Hepatocyte (in vitro differentiated cells): ENCODE measurements at regions not wholly inside any gene's neighbourhood (a gene's known extent, or its start where the extent isn't known, plus 50 kb on each side); places are given as distances from the start of the nearest gene placed in this dataset.

Experiments used
- DNase-seq: peaks from one replicate; pipeline ENCODE4 v3.0.0-alpha.2; 2016; ENCODE audit warnings: low spot score
- H2AFZ ChIP-seq: fragments of 200-600 bp; sonication (generic); 2 replicates; pipeline ENCODE4 v1.6.0; 2016; ENCODE audit warnings: antibody characterized with exemption, mild to moderate bottlenecking
- H3K27ac ChIP-seq: fragments of 200-600 bp; sonication (generic); 2 replicates; pipeline ENCODE4 v1.5.1; 2016; ENCODE audit warnings: mild to moderate bottlenecking
- H3K27me3 ChIP-seq: fragments of 200-600 bp; sonication (generic); 2 replicates; pipeline ENCODE4 v1.6.1; 2016
- H3K36me3 ChIP-seq: fragments of 200-600 bp; sonication (generic); replicated peaks from 2 replicates; pipeline ENCODE4 v1.5.1; 2016; ENCODE audit warnings: low read depth; ENCODE audit not compliant: insufficient read depth
- H3K4me1 ChIP-seq: fragments of 200-600 bp; sonication (generic); 2 replicates; pipeline ENCODE4 v1.5.1; 2016; ENCODE audit warnings: mild to moderate bottlenecking, moderate library complexity; ENCODE audit not compliant: insufficient read depth
- H3K4me2 ChIP-seq: fragments of 200-600 bp; sonication (generic); 2 replicates; pipeline ENCODE4 v1.6.0; 2016
- H3K4me3 ChIP-seq: fragments of 200-600 bp; sonication (generic); 2 replicates; pipeline ENCODE4 v1.5.1; 2016; ENCODE audit warnings: mild to moderate bottlenecking
- H3K79me2 ChIP-seq: fragments of 200-600 bp; sonication (generic); 2 replicates; pipeline ENCODE4 v1.6.0; 2017; ENCODE audit warnings: mild to moderate bottlenecking
- H3K9me2 ChIP-seq: fragments of 200-600 bp; sonication (generic); replicated peaks from 2 replicates; pipeline ENCODE4 v1.6.0; 2017; ENCODE audit warnings: mild to moderate bottlenecking; ENCODE audit not compliant: insufficient read depth
- H3K9me3 ChIP-seq: fragments of 200-600 bp; sonication (generic); 2 replicates; pipeline ENCODE4 v1.5.1; 2016; ENCODE audit warnings: low read depth, mild to moderate bottlenecking
- H4K20me1 ChIP-seq: fragments of 200-600 bp; sonication (generic); 2 replicates; pipeline ENCODE4 v1.6.0; 2016; ENCODE audit warnings: mild to moderate bottlenecking; ENCODE audit not compliant: insufficient read depth, poor library complexity, severe bottlenecking
- CTCF ChIP-seq: fragments of 200-600 bp; sonication (generic); IDR thresholded peaks from 2 replicates; pipeline ENCODE4 v1.5.1; 2016; ENCODE audit warnings: antibody characterized with exemption, mild to moderate bottlenecking; ENCODE audit not compliant: poor library complexity
- EZH2 ChIP-seq: fragments of 200-600 bp; sonication (generic); IDR thresholded peaks from 2 replicates; pipeline ENCODE4 v1.6.1; 2016; ENCODE audit warnings: antibody characterized with exemption, mild to moderate bottlenecking, borderline replicate concordance
- EZH2phosphoT487 ChIP-seq: fragments of 200-600 bp; sonication (generic); IDR thresholded peaks from one replicate; pipeline ENCODE4 v1.6.1; 2018; ENCODE audit warnings: antibody characterized with exemption, mild to moderate bottlenecking, low read depth, moderate library complexity; ENCODE audit not compliant: unreplicated experiment, severe bottlenecking
- whole genome bisulfite sequencing: methylation state at CpG from one replicate; pipeline ENCODE4 v1.1.6; 2016; ENCODE audit warnings: low lambda C conversion rate; ENCODE audit errors: missing lambda C conversion rate; 5-methylcytosine and 5-hydroxymethylcytosine counted together

GRCh38 chr9:73643379-73644013 lies 491.8 kb downstream of the ANXA1 start:
- no peaks in the 10 kb centered on the region for H3K36me3 ChIP-seq
- H3K4me2 ChIP-seq, result no peak overlapping the region
- H3K79me2 ChIP-seq, result no peaks in the 10 kb centered on the region
- H3K9me2 ChIP-seq, result no peaks in the 10 kb centered on the region
- no peaks in the 10 kb centered on the region for H3K27me3 ChIP-seq
- WGBS, result 76% methylated on average over 7 of the region's 7 CpGs
- H2AFZ ChIP-seq, result no peak overlapping the region
- DNase-seq, result no peak
- no peaks in the 10 kb centered on the region for H3K4me1 ChIP-seq
- TF ChIP-seq EZH2phosphoT487 (no peak), EZH2 (no peak), CTCF (no peak)
- H3K27ac ChIP-seq, result no peak overlapping the region
- H3K4me3 ChIP-seq, result no peak overlapping the region
- H4K20me1 ChIP-seq, result no peaks in the 10 kb centered on the region
- no peaks in the 10 kb centered on the region for H3K9me3 ChIP-seq

DNA sequence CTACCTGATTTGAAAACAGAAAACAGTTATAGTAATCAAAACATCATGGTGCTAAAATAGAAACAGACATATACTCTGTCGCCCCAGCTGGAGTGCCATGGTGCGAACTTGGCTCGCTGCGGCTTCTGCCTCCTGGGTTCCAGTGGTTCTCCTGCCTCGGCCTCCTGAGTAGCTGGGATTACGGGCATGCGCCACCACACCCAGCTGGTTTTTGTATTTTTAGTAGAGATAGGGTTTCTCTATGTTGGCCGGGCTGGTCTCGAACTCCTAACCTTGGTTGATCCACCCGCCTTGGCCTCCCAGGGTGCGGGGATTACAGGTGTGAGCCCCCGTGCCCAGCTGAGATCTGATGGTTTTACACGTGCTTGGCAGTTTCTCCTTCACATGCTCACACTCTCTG lies 495.9 kb downstream of the ANXA1 start:
- Histone ChIP-seq H4K20me1 (no peaks in the 10 kb centered on the region), H2AFZ (no peak overlapping the region), H3K79me2 (no peaks in the 10 kb centered on the region)

DNA sequence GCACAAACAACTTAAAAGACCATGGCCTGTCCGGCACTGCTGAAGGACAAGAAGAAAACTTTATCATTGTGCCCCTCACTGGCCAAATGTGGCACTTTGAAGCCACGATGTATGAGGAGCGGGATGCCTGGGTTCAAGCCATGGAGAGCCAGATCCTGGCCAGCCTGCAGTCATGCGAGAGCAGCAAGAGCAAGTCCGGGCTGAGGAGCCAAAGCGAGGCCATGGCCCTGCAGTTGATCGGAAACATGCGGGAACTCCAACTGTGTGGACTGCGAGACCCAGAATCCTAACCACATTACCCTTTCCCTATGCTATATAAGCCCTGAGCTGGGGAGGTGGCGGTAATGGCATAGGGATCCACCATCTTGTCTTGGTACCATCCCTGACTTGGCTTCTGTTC lies 497.9 kb downstream of the ANXA1 start:
- WGBS, result 95% methylated on average over 10 of the region's 10 CpGs
- no peak for TF ChIP-seq EZH2phosphoT487
- no peak for TF ChIP-seq CTCF
- TF ChIP-seq EZH2, result no peak
- H3K4me1 ChIP-seq, result no peaks in the 10 kb centered on the region
- no peak for DNase-seq
- no peaks in the 10 kb centered on the region for H4K20me1 ChIP-seq
- no peaks in the 10 kb centered on the region for H3K9me2 ChIP-seq
- no peaks in the 10 kb centered on the region for H3K27me3 ChIP-seq
- no peaks in the 10 kb centered on the region for H3K9me3 ChIP-seq
- H2AFZ ChIP-seq, result no peak overlapping the region
- no peaks in the 10 kb centered on the region for H3K36me3 ChIP-seq
- H3K4me2 ChIP-seq, result no peak overlapping the region
- H3K79me2 ChIP-seq, result no peaks in the 10 kb centered on the region
- H3K27ac ChIP-seq, result no peak overlapping the region
- H3K4me3 ChIP-seq, result no peak overlapping the region

More for the DNA sequence above, 495.9 kb downstream of the ANXA1 start:
- Histone ChIP-seq H3K4me3 (no peak overlapping the region), H3K4me1 (no peaks in the 10 kb centered on the region), H3K4me2 (no peak overlapping the region), H3K36me3 (no peaks in the 10 kb centered on the region), H3K9me3 (no peaks in the 10 kb centered on the region), H3K27ac (no peak overlapping the region), H3K9me2 (no peaks in the 10 kb centered on the region), H3K27me3 (no peaks in the 10 kb centered on the region)
- no peak for DNase-seq
- TF ChIP-seq CTCF, result no peak
- TF ChIP-seq EZH2, result no peak
- no peak for TF ChIP-seq EZH2phosphoT487
- 98% methylated on average over 13 of the region's 13 CpGs for WGBS

DNA sequence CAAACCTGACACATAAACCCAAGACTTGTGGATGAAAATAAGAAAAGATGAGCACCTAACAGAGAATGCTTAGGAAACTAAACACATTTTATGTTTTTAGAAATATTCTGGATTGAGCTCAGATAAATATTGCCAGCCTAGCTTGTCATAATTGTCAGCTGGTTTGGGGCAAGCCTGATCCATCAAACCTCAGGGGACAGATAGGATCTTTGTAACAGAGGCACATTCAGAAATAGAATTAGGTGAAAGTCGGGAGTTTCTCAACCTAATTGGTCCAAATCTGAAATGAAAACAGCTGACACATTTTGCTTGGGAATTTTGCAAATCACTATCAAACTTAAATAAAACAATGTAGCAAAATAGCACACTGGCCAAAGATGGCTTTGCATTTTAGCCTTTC lies 503.7 kb downstream of the ANXA1 start:
- H3K4me3 ChIP-seq, result no peak overlapping the region
- no peaks in the 10 kb centered on the region for H3K79me2 ChIP-seq
- no peaks in the 10 kb centered on the region for H3K4me1 ChIP-seq
- no peak overlapping the region for H3K27ac ChIP-seq
- H3K9me2 ChIP-seq, result no peaks in the 10 kb centered on the region
- no peaks in the 10 kb centered on the region for H3K27me3 ChIP-seq
- no peaks in the 10 kb centered on the region for H4K20me1 ChIP-seq
- no peaks in the 10 kb centered on the region for H3K9me3 ChIP-seq
- TF ChIP-seq EZH2phosphoT487, result no peak
- no peak for TF ChIP-seq CTCF
- no peak for TF ChIP-seq EZH2
- 88% methylated on average over 1 of the region's 1 CpG for WGBS
- DNase-seq, result no peak
- H3K4me2 ChIP-seq, result no peak overlapping the region
- H2AFZ ChIP-seq, result no peak overlapping the region
- H3K36me3 ChIP-seq, result no peaks in the 10 kb centered on the region
